ENCODE measurements at regions not wholly inside any gene's neighbourhood (a gene's known extent, or its start where the extent isn't known, plus 50 kb on each side); places are given as distances from the start of the nearest gene placed in this dataset.

DNA sequence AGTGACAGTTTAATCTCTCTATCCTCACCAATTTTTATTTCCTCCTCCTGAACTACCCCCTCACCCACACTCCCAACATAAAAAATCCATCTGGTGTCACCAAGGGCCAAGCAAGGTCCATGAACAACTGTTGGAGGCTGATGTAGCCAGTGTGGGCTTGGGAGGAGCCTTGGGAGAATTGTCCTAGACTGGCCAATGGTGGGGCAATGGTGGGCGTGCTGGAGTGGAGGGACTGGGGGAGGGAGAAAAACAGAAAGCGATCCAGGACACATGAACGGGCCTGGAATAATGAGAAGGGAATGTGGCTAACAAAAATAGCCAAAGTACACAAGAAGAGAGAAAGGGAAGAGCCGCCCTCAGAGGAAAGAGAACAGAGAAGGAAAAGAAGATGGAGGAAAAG lies 272.6 kb downstream of the ENC1 start:
- TF ChIP-seq, protein P1, sequence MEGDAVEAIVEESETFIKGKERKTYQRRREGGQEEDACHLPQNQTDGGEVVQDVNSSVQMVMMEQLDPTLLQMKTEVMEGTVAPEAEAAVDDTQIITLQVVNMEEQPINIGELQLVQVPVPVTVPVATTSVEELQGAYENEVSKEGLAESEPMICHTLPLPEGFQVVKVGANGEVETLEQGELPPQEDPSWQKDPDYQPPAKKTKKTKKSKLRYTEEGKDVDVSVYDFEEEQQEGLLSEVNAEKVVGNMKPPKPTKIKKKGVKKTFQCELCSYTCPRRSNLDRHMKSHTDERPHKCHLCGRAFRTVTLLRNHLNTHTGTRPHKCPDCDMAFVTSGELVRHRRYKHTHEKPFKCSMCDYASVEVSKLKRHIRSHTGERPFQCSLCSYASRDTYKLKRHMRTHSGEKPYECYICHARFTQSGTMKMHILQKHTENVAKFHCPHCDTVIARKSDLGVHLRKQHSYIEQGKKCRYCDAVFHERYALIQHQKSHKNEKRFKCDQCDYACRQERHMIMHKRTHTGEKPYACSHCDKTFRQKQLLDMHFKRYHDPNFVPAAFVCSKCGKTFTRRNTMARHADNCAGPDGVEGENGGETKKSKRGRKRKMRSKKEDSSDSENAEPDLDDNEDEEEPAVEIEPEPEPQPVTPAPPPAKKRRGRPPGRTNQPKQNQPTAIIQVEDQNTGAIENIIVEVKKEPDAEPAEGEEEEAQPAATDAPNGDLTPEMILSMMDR (conservative IDR thresholded peaks at IDR 0.05; ENCODE audit: low read depth, low read length), result no peak
- no peak for TF ChIP-seq EZH2phosphoT487 (IDR thresholded peaks at IDR 0.05; ENCODE audit: borderline replicate concordance, low read length)
